ENCODE measurements at regions not wholly inside any gene's neighbourhood (a gene's known extent, or its start where the extent isn't known, plus 50 kb on each side); places are given as distances from the start of the nearest gene placed in this dataset.

GRCh38 chr2:226336283-226336682 is 463.3 kb downstream of the IRS1 start:
- no peak for TF ChIP-seq CTCF (IDR thresholded peaks at IDR 0.05; ENCODE audit: borderline replicate concordance, extremely low read depth, low read length, poor library complexity, severe bottlenecking)
- TF ChIP-seq EZH2 (IDR thresholded peaks at IDR 0.05; ENCODE audit: borderline replicate concordance, low read depth, low read length, severe bottlenecking), result no peak
